Transverse colon (tissue), 4 donors: ENCODE measurements at regions not wholly inside any gene's neighbourhood (a gene's known extent, or its start where the extent isn't known, plus 50 kb on each side); places are given as distances from the start of the nearest gene placed in this dataset.

Experiments used
- EP300 ChIP-seq: sonication (generic); formaldehyde crosslinking; IDR thresholded peaks from one replicate; pipeline ENCODE4 v1.6.1; 2017; ENCODE audit warnings: antibody characterized with exemption, low read depth
- POLR2A ChIP-seq: fragments of 450-650 bp; IDR thresholded peaks from one replicate; pipeline ENCODE4 v1.6.1; 2016; ENCODE audit warnings: antibody characterized with exemption, mild to moderate bottlenecking, moderate library complexity
- POLR2AphosphoS5 ChIP-seq, 3 donors: sonication (generic); formaldehyde crosslinking; IDR thresholded peaks; one replicate each; pipeline ENCODE4 v1.6.1; 2016; ENCODE audit warnings: antibody characterized with exemption in 3 of 3
- TF ChIP-seq, protein P1 (sequence below), 5 experiments: fragments of 200-600 bp in 3 of 5; fragments of 450-650 bp in 2 of 5; sonication (generic) in 3 of 5; IDR thresholded peaks; 1 replicate in 2 of 5; 2 replicates in 3 of 5; pipeline ENCODE4 v1.5.1; 2016 to 2017; ENCODE audit warnings: antibody characterized with exemption in 5 of 5, inconsistent platforms in 3 of 5, mild to moderate bottlenecking in 2 of 5, moderate library complexity in 1 of 5

DNA sequence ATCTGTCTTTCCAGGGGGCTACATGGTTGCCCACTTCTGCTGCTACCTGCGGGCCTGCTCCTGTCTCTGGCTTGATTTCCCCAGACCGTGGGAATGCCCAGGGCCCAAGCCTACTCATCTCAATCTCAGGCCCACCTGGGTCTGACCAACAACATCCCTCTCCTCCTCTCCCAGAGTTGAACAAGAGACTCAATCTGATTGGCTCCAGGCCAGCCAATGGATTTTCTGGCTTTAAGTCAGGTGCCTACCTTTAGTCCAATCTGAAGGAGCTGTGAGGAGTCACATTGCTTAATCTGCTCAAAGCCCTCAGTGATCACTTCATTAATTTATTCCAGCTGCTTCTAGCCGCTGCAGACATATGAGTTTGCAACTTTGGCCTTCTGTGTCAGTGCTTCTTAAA is 162.4 kb upstream of the KCNG1 start:
- TF ChIP-seq POLR2A (no peak), POLR2AphosphoS5 (IDR thresholded peaks at IDR 0.05) (no peak), EP300 (no peak)
- TF ChIP-seq, protein P1, sequence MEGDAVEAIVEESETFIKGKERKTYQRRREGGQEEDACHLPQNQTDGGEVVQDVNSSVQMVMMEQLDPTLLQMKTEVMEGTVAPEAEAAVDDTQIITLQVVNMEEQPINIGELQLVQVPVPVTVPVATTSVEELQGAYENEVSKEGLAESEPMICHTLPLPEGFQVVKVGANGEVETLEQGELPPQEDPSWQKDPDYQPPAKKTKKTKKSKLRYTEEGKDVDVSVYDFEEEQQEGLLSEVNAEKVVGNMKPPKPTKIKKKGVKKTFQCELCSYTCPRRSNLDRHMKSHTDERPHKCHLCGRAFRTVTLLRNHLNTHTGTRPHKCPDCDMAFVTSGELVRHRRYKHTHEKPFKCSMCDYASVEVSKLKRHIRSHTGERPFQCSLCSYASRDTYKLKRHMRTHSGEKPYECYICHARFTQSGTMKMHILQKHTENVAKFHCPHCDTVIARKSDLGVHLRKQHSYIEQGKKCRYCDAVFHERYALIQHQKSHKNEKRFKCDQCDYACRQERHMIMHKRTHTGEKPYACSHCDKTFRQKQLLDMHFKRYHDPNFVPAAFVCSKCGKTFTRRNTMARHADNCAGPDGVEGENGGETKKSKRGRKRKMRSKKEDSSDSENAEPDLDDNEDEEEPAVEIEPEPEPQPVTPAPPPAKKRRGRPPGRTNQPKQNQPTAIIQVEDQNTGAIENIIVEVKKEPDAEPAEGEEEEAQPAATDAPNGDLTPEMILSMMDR (IDR thresholded peaks at IDR 0.05), result no peak
